Caco-2 (cell line): ENCODE measurements at regions not wholly inside any gene's neighbourhood (a gene's known extent, or its start where the extent isn't known, plus 50 kb on each side); places are given as distances from the start of the nearest gene placed in this dataset.

ENCODE experiments used
- BruUV-seq: library from RNA; stranded (reverse); fragments of 400-500 nt; replicated peaks from 2 replicates; lab custom pipeline; 2021; lab: Mats Ljungman, UMichigan
- CTCF ChIA-PET: fragments of 300-600 bp; sonication (Branson Sonifier 250); formaldehyde crosslinking; loops from one replicate; lab custom pipeline; 2022; ENCODE audit warnings: antibody characterized with exemption; lab: Charles Lee
- POLR2A ChIA-PET: fragments of 300-600 bp; sonication (Branson Sonifier 250); formaldehyde crosslinking; loops from one replicate; lab custom pipeline; 2022; ENCODE audit warnings: antibody characterized with exemption; lab: Charles Lee
- DNase-seq, 2 experiments: peaks; one replicate each; pipeline versions ENCODE4 v3.0.0 to v3.0.0-alpha.2; 2020 to 2022
- H3K27me3 ChIP-seq: replicated peaks from 2 replicates; pipeline ENCODE4 v1.6.0; 2011; ENCODE audit warnings: low read length; ENCODE audit not compliant: control insufficient read depth, insufficient read depth
- H3K36me3 ChIP-seq: 2 replicates; pipeline ENCODE4 v1.5.1; 2011; ENCODE audit warnings: low read length; ENCODE audit not compliant: control insufficient read depth, insufficient read depth
- H3K4me1 ChIP-seq: fragments of 250-450 bp; sonication (Bioruptor Pico); 2 replicates; pipeline ENCODE4 v1.5.1; 2020; ENCODE audit warnings: mild to moderate bottlenecking
- H3K4me3 ChIP-seq: 2 replicates; pipeline ENCODE4 v1.5.1; 2011; ENCODE audit warnings: low read depth, mild to moderate bottlenecking, control low read depth, low read length
- H3K9me3 ChIP-seq: fragments of 250-450 bp; sonication (Bioruptor Pico); 2 replicates; pipeline ENCODE4 v1.5.1; 2020; ENCODE audit warnings: mild to moderate bottlenecking, moderate library complexity
- H3K27ac Mint-ChIP-seq: one replicate; pipeline ENCODE4 v1.8.0; 2022; ENCODE audit warnings: mixed read lengths; ENCODE audit not compliant: unreplicated experiment
- H3K27me3 Mint-ChIP-seq: one replicate; pipeline ENCODE4 v1.8.0; 2022; ENCODE audit warnings: mixed read lengths; ENCODE audit not compliant: insufficient read depth, unreplicated experiment
- H3K36me3 Mint-ChIP-seq: one replicate; pipeline ENCODE4 v1.8.0; 2022; ENCODE audit warnings: mild to moderate bottlenecking, mixed read lengths; ENCODE audit not compliant: insufficient read depth, unreplicated experiment
- H3K4me1 Mint-ChIP-seq: one replicate; pipeline ENCODE4 v1.8.0; 2022; ENCODE audit warnings: low read depth, mixed read lengths; ENCODE audit not compliant: unreplicated experiment
- H3K4me3 Mint-ChIP-seq: one replicate; pipeline ENCODE4 v1.8.0; 2022; ENCODE audit warnings: mild to moderate bottlenecking, moderate library complexity, mixed read lengths; ENCODE audit not compliant: unreplicated experiment
- H3K9me3 Mint-ChIP-seq: one replicate; pipeline ENCODE4 v1.8.0; 2022; ENCODE audit warnings: mixed read lengths; ENCODE audit not compliant: unreplicated experiment
- CTCF ChIP-seq, 2 experiments: fragments of 200-600 bp in 1 of 2; IDR thresholded peaks; 1 replicate in 1 of 2; 2 replicates in 1 of 2; pipeline versions ENCODE4 v1.5.1 to v1.8.0; 2011 to 2022; ENCODE audit warnings: antibody characterized with exemption in 1 of 2, control low read depth in 1 of 2, inconsistent platforms in 1 of 2, low read depth in 1 of 2, low read length in 1 of 2, mild to moderate bottlenecking in 1 of 2, moderate library complexity in 1 of 2; ENCODE audit not compliant: insufficient read depth in 1 of 2, severe bottlenecking in 1 of 2, unreplicated experiment in 1 of 2
- intact Hi-C: fragments of 100-400 bp; cut with micrococcal nuclease; formaldehyde crosslinking; loops from one replicate; pipeline ENCODE4 v1.10.0; 2022; ENCODE audit not compliant: unreplicated experiment

GRCh38 chr2:136381722-136382633 lies 264.0 kb upstream of the CXCR4 start:
- no peak for DNase-seq
- H3K4me3 Mint-ChIP-seq: no peak overlapping the region
- no peaks in the 10 kb centered on the region for H3K4me1 Mint-ChIP-seq
- intact Hi-C loops: loop anchor here (10.0 kb wide), 1 partner anchor 587 kb away; no protein-coding TSS in a partner anchor
- Histone ChIP-seq H3K9me3 (no peaks in the 10 kb centered on the region), H3K4me1 (no peaks in the 10 kb centered on the region), H3K36me3 (no peaks in the 10 kb centered on the region), H3K4me3 (no peak overlapping the region), H3K27me3 (no peaks in the 10 kb centered on the region)
- no TSS peak for BruUV-seq
- H3K27ac Mint-ChIP-seq: no peak overlapping the region
- H3K27me3 Mint-ChIP-seq: no peaks in the 10 kb centered on the region
- TF ChIP-seq CTCF (IDR thresholded peaks at IDR 0.05; ENCODE audit: insufficient read depth in 1 of 2, low read depth in 1 of 2, low read length in 1 of 2, severe bottlenecking in 1 of 2, unreplicated experiment in 1 of 2): no peak
- no peaks in the 10 kb centered on the region for H3K9me3 Mint-ChIP-seq
- ChIA-PET POLR2A (no interaction called here), CTCF (no interaction called here)
- no peaks in the 10 kb centered on the region for H3K36me3 Mint-ChIP-seq

- no peaks in the 10 kb centered on the region for H3K9me3 ChIP-seq
- intact Hi-C loops: loop anchor here (10.0 kb wide), 1 partner anchor 586 kb away; no protein-coding TSS in a partner anchor
- no peaks in the 10 kb centered on the region for H3K27me3 ChIP-seq
- no peaks in the 10 kb centered on the region for H3K27me3 Mint-ChIP-seq
- H3K9me3 Mint-ChIP-seq: no peaks in the 10 kb centered on the region
- H3K27ac Mint-ChIP-seq: no peak overlapping the region
- H3K4me3 ChIP-seq: no peak overlapping the region
- ChIA-PET POLR2A (no interaction called here), CTCF (no interaction called here)
- TF ChIP-seq CTCF (IDR thresholded peaks at IDR 0.05; ENCODE audit: insufficient read depth in 1 of 2, low read depth in 1 of 2, low read length in 1 of 2, severe bottlenecking in 1 of 2, unreplicated experiment in 1 of 2): no peak
- H3K4me1 ChIP-seq: no peaks in the 10 kb centered on the region
- H3K4me3 Mint-ChIP-seq: no peak overlapping the region
- no peaks in the 10 kb centered on the region for H3K4me1 Mint-ChIP-seq
- DNase-seq: no peak
- H3K36me3 Mint-ChIP-seq: no peaks in the 10 kb centered on the region
- no TSS peak for BruUV-seq
- no peaks in the 10 kb centered on the region for H3K36me3 ChIP-seq
Measured at GRCh38 chr2:136381245-136381644, 263.3 kb upstream of the CXCR4 start.

- Histone ChIP-seq H3K27me3 (no peaks in the 10 kb centered on the region), H3K9me3 (no peaks in the 10 kb centered on the region), H3K36me3 (no peaks in the 10 kb centered on the region), H3K4me1 (no peaks in the 10 kb centered on the region), H3K4me3 (no peak overlapping the region)
- TF ChIP-seq CTCF (IDR thresholded peaks at IDR 0.05; ENCODE audit: insufficient read depth in 1 of 2, low read depth in 1 of 2, low read length in 1 of 2, severe bottlenecking in 1 of 2, unreplicated experiment in 1 of 2): peak; percentile 76 to 86
- ChIA-PET POLR2A (no interaction called here), CTCF (no interaction called here)
- Mint-ChIP-seq H3K4me1 (no peaks in the 10 kb centered on the region), H3K36me3 (no peaks in the 10 kb centered on the region), H3K27me3 (peaks cover 4% of the 10 kb centered on the region), H3K27ac (no peak overlapping the region), H3K9me3 (no peaks in the 10 kb centered on the region), H3K4me3 (no peak overlapping the region)
- intact Hi-C loops: loop anchor here (1.0 to 5.0 kb wide), 4 partner anchors 142 to 466 kb away; partner anchors contain the start of gene CXCR4
- DNase-seq: peak; percentile 61 to 67
- BruUV-seq: no TSS peak
Measured at GRCh38 chr2:136378712-136379595, 261.0 kb upstream of the CXCR4 start.
